Caco-2 (cell line): ENCODE measurements at regions not wholly inside any gene's neighbourhood (a gene's known extent, or its start where the extent isn't known, plus 50 kb on each side); places are given as distances from the start of the nearest gene placed in this dataset.

Experiments used
- BruUV-seq: library from RNA; stranded (reverse); fragments of 400-500 nt; replicated peaks from 2 replicates; lab custom pipeline; 2021; lab: Mats Ljungman, UMichigan
- CTCF ChIA-PET: fragments of 300-600 bp; sonication (Branson Sonifier 250); formaldehyde crosslinking; loops from one replicate; lab custom pipeline; 2022; ENCODE audit warnings: antibody characterized with exemption; lab: Charles Lee
- POLR2A ChIA-PET: fragments of 300-600 bp; sonication (Branson Sonifier 250); formaldehyde crosslinking; loops from one replicate; lab custom pipeline; 2022; ENCODE audit warnings: antibody characterized with exemption; lab: Charles Lee
- DNase-seq, 2 experiments: peaks; one replicate each; pipeline versions ENCODE4 v3.0.0 to v3.0.0-alpha.2; 2020 to 2022
- H3K27me3 ChIP-seq: replicated peaks from 2 replicates; pipeline ENCODE4 v1.6.0; 2011; ENCODE audit warnings: low read length; ENCODE audit not compliant: control insufficient read depth, insufficient read depth
- H3K36me3 ChIP-seq: 2 replicates; pipeline ENCODE4 v1.5.1; 2011; ENCODE audit warnings: low read length; ENCODE audit not compliant: control insufficient read depth, insufficient read depth
- H3K4me1 ChIP-seq: fragments of 250-450 bp; sonication (Bioruptor Pico); 2 replicates; pipeline ENCODE4 v1.5.1; 2020; ENCODE audit warnings: mild to moderate bottlenecking
- H3K4me3 ChIP-seq: 2 replicates; pipeline ENCODE4 v1.5.1; 2011; ENCODE audit warnings: low read depth, mild to moderate bottlenecking, control low read depth, low read length
- H3K9me3 ChIP-seq: fragments of 250-450 bp; sonication (Bioruptor Pico); 2 replicates; pipeline ENCODE4 v1.5.1; 2020; ENCODE audit warnings: mild to moderate bottlenecking, moderate library complexity
- H3K27ac Mint-ChIP-seq: one replicate; pipeline ENCODE4 v1.8.0; 2022; ENCODE audit warnings: mixed read lengths; ENCODE audit not compliant: unreplicated experiment
- H3K27me3 Mint-ChIP-seq: one replicate; pipeline ENCODE4 v1.8.0; 2022; ENCODE audit warnings: mixed read lengths; ENCODE audit not compliant: insufficient read depth, unreplicated experiment
- H3K36me3 Mint-ChIP-seq: one replicate; pipeline ENCODE4 v1.8.0; 2022; ENCODE audit warnings: mild to moderate bottlenecking, mixed read lengths; ENCODE audit not compliant: insufficient read depth, unreplicated experiment
- H3K4me1 Mint-ChIP-seq: one replicate; pipeline ENCODE4 v1.8.0; 2022; ENCODE audit warnings: low read depth, mixed read lengths; ENCODE audit not compliant: unreplicated experiment
- H3K4me3 Mint-ChIP-seq: one replicate; pipeline ENCODE4 v1.8.0; 2022; ENCODE audit warnings: mild to moderate bottlenecking, moderate library complexity, mixed read lengths; ENCODE audit not compliant: unreplicated experiment
- H3K9me3 Mint-ChIP-seq: one replicate; pipeline ENCODE4 v1.8.0; 2022; ENCODE audit warnings: mixed read lengths; ENCODE audit not compliant: unreplicated experiment
- CTCF ChIP-seq, 2 experiments: fragments of 200-600 bp in 1 of 2; IDR thresholded peaks; 1 replicate in 1 of 2; 2 replicates in 1 of 2; pipeline versions ENCODE4 v1.5.1 to v1.8.0; 2011 to 2022; ENCODE audit warnings: antibody characterized with exemption in 1 of 2, control low read depth in 1 of 2, inconsistent platforms in 1 of 2, low read depth in 1 of 2, low read length in 1 of 2, mild to moderate bottlenecking in 1 of 2, moderate library complexity in 1 of 2; ENCODE audit not compliant: insufficient read depth in 1 of 2, severe bottlenecking in 1 of 2, unreplicated experiment in 1 of 2
- intact Hi-C: fragments of 100-400 bp; cut with micrococcal nuclease; formaldehyde crosslinking; loops from one replicate; pipeline ENCODE4 v1.10.0; 2022; ENCODE audit not compliant: unreplicated experiment

DNA sequence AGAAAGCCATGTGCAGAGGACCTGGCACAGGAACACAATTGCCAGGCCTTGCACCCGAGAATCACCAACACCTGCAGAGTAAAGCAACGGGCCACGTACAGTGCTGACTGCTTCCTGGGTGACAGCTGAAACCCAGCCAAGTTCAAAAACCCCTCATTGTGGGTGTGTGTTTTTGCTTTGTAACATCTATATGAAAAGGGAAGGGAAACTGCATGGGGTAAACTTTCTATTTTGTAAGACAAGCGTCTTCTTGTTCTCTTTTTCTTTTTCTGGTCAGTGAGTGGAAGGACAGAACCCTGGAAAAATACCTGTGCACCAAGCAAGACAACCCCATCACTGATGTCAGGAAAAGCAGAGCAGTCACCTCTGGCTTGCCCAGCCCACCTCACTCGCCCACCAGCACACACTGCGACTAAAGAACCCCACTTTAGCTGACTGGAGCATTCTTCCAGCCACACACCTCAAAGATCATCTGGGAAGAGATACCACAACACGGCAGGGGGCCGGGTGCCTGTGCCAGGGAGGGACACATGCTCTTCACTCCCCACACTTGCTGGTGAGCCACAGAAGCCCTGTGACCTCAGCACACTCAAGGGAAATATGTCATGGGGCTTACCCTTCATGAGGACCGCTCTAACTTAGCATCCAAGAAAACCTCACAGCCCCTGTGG, 172.3 kb downstream of the NDUFA12 start:
- CTCF ChIA-PET: no interaction called here
- Histone ChIP-seq H3K4me1 (no peaks in the 10 kb centered on the region), H3K36me3 (no peaks in the 10 kb centered on the region), H3K4me3 (no peak overlapping the region), H3K27me3 (no peaks in the 10 kb centered on the region), H3K9me3 (no peaks in the 10 kb centered on the region)
- intact Hi-C loops: no loop called here
- no peak overlapping the region for H3K27ac Mint-ChIP-seq
- H3K9me3 Mint-ChIP-seq: no peaks in the 10 kb centered on the region
- DNase-seq: no peak
- TF ChIP-seq CTCF (IDR thresholded peaks at IDR 0.05; ENCODE audit: insufficient read depth in 1 of 2, low read depth in 1 of 2, low read length in 1 of 2, severe bottlenecking in 1 of 2, unreplicated experiment in 1 of 2): no peak
- no peak overlapping the region for H3K4me3 Mint-ChIP-seq
- H3K27me3 Mint-ChIP-seq: no peaks in the 10 kb centered on the region
- peaks cover 6% of the 10 kb centered on the region for H3K4me1 Mint-ChIP-seq
- POLR2A ChIA-PET: no interaction called here
- no peaks in the 10 kb centered on the region for H3K36me3 Mint-ChIP-seq
- BruUV-seq: no TSS peak

- Mint-ChIP-seq H3K36me3 (no peaks in the 10 kb centered on the region), H3K27me3 (peaks cover 4% of the 10 kb centered on the region), H3K4me3 (no peak overlapping the region), H3K9me3 (no peaks in the 10 kb centered on the region), H3K4me1 (peaks cover 6% of the 10 kb centered on the region), H3K27ac (no peak overlapping the region)
- Histone ChIP-seq H3K27me3 (no peaks in the 10 kb centered on the region), H3K4me1 (no peaks in the 10 kb centered on the region), H3K9me3 (no peaks in the 10 kb centered on the region), H3K4me3 (no peak overlapping the region), H3K36me3 (no peaks in the 10 kb centered on the region)
- intact Hi-C loops: no loop called here
- no TSS peak for BruUV-seq
- CTCF ChIA-PET: interaction anchor here (0.6 kb wide), 1 partner anchor 401 kb away, joined by 3 read pairs; no protein-coding TSS in a partner anchor
- POLR2A ChIA-PET: no interaction called here
- DNase-seq: no peak
- no peak for TF ChIP-seq CTCF (IDR thresholded peaks at IDR 0.05; ENCODE audit: insufficient read depth in 1 of 2, low read depth in 1 of 2, low read length in 1 of 2, severe bottlenecking in 1 of 2, unreplicated experiment in 1 of 2)
Observed at GRCh38 chr12:94829552-94829951, 173.9 kb downstream of the NDUFA12 start.

GRCh38 chr12:94819011-94819410, 168.7 kb upstream of the TMCC3 start:
- H3K27me3 ChIP-seq: no peaks in the 10 kb centered on the region; the same call in 1 of the 2 replicates
- ChIA-PET CTCF (interaction anchor here (0.9 kb wide), 1 partner anchor 265 kb away, joined by 3 read pairs; no protein-coding TSS in a partner anchor), POLR2A (no interaction called here)
- TF ChIP-seq CTCF (IDR thresholded peaks at IDR 0.05; ENCODE audit: insufficient read depth in 1 of 2, low read depth in 1 of 2, low read length in 1 of 2, severe bottlenecking in 1 of 2, unreplicated experiment in 1 of 2): no peak
- no peak for DNase-seq
- BruUV-seq: no TSS peak
- H3K4me3 Mint-ChIP-seq: no peak overlapping the region
- H3K9me3 ChIP-seq: peaks cover 13% of the 10 kb centered on the region
- H3K27me3 Mint-ChIP-seq: no peaks in the 10 kb centered on the region
- H3K27ac Mint-ChIP-seq: no peak overlapping the region
- no peak overlapping the region for H3K4me3 ChIP-seq
- no peaks in the 10 kb centered on the region for H3K4me1 Mint-ChIP-seq
- H3K4me1 ChIP-seq: no peaks in the 10 kb centered on the region
- peaks cover 3% of the 10 kb centered on the region for H3K9me3 Mint-ChIP-seq
- intact Hi-C loops: no loop called here
- H3K36me3 ChIP-seq: no peaks in the 10 kb centered on the region
- H3K36me3 Mint-ChIP-seq: no peaks in the 10 kb centered on the region
